ENCODE measurements at regions not wholly inside any gene's neighbourhood (a gene's known extent, or its start where the extent isn't known, plus 50 kb on each side); places are given as distances from the start of the nearest gene placed in this dataset.
"Not testable (repeated sequence)": the region's sequence is repeated elsewhere in the genome, so short reads cannot be mapped to it uniquely, and the experiment has no call there.

GRCh38 chr4:184277010-184277409 lies 59.3 kb upstream of the ENPP6 start:
- TF ChIP-seq, protein P1, sequence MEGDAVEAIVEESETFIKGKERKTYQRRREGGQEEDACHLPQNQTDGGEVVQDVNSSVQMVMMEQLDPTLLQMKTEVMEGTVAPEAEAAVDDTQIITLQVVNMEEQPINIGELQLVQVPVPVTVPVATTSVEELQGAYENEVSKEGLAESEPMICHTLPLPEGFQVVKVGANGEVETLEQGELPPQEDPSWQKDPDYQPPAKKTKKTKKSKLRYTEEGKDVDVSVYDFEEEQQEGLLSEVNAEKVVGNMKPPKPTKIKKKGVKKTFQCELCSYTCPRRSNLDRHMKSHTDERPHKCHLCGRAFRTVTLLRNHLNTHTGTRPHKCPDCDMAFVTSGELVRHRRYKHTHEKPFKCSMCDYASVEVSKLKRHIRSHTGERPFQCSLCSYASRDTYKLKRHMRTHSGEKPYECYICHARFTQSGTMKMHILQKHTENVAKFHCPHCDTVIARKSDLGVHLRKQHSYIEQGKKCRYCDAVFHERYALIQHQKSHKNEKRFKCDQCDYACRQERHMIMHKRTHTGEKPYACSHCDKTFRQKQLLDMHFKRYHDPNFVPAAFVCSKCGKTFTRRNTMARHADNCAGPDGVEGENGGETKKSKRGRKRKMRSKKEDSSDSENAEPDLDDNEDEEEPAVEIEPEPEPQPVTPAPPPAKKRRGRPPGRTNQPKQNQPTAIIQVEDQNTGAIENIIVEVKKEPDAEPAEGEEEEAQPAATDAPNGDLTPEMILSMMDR (IDR thresholded peaks at IDR 0.05; ENCODE audit: insufficient read depth, low read length, poor library complexity, severe bottlenecking), result not testable (repeated sequence)
- not testable (repeated sequence) for TF ChIP-seq EZH2phosphoT487 (conservative IDR thresholded peaks at IDR 0.05; ENCODE audit: low read length)

Measured in SU-DHL-6 (cell line).